ENCODE measurements at regions not wholly inside any gene's neighbourhood (a gene's known extent, or its start where the extent isn't known, plus 50 kb on each side); places are given as distances from the start of the nearest gene placed in this dataset.
"Not testable (repeated sequence)": the region's sequence is repeated elsewhere in the genome, so short reads cannot be mapped to it uniquely, and the experiment has no call there.

DNA sequence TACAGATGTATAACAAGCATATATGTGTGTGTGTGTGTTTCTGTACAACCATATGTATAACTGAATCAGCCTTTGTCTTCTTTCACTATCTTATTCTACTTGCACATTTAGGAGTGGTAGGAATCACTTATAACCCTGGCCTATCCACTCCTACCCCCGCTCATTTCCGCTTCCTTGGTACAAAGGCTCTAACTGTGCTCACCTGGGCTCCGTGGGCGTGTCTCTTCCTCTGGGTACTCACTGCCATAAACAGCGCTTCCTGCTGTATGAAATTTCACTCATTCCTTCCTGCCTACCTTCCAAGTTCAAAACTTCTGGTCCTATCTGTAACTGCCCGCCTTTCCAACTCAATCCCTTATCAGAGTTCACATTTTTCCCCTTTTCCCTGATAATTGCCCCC, 815.5 kb downstream of the EPHA4 start:
- DNase-seq = no peak

DNA sequence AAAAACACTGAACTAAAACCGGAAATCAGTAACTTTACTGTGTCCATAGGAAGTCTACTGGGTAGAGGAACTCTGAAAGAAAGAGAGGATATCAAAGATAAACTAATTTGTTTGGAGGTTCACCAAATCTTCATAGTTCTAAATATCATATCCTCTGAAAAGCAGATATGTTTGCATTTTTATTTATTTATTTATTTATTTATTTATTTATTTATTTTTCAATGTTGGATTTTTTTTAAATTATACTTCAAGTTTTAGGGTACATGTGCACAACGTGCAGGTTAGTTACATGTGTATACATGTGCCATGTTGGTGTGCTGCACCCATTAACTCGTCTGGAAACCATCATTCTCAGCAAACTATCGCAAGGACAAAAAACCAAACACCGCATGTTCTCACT, 813.7 kb downstream of the EPHA4 start:
- not testable (repeated sequence) for DNase-seq

DNA sequence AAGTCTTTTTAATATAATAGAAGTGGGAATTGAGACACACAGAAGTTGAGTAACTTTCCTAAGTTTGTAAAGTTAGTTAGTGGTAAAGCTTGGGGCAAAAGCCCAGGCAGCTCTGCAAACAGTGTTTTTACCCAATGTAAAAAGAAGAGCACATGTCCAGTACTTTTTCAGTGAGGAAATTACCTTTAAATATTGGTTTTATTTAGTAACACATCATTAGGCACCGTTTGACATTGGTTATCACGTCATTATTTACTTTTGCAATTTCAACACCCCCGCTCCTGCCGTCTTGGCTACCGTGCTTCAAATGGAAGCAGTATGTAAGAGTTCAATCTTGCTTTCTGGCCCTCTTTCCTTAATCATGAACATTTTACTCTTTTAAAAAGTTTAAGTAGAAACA, 807.9 kb downstream of the EPHA4 start:
- no peak for DNase-seq

DNA sequence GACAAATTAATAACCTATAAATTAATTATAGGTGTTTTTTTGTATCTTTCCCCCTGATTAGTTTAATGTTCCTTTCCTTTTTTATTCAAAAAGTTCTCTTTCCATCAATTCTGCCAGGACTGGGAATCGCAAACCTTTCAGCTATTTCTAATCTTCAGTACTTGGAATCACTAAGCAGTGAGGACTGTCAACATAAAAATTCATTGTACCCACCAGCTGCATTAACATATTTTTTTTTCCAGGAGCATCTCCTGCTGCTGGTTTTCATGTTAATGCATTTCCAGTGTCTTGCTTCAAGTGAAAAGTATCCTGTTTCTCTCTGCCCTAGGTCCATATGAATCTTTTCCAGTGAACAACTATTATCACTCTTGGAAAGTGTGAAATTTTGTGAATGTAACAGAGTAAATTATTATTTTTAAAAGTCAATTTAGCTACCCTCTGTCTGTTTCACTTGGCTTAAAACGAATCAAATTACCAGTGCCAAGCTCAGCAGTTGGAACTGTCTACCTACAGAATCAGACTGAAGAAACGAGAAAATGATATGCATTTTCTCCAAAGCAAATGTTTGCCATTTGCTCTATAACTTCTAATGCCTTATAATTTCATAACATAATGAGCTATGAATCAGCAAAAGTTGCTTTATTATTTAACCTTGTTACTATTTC, 804.4 kb downstream of the EPHA4 start:
- no peak for DNase-seq

DNA sequence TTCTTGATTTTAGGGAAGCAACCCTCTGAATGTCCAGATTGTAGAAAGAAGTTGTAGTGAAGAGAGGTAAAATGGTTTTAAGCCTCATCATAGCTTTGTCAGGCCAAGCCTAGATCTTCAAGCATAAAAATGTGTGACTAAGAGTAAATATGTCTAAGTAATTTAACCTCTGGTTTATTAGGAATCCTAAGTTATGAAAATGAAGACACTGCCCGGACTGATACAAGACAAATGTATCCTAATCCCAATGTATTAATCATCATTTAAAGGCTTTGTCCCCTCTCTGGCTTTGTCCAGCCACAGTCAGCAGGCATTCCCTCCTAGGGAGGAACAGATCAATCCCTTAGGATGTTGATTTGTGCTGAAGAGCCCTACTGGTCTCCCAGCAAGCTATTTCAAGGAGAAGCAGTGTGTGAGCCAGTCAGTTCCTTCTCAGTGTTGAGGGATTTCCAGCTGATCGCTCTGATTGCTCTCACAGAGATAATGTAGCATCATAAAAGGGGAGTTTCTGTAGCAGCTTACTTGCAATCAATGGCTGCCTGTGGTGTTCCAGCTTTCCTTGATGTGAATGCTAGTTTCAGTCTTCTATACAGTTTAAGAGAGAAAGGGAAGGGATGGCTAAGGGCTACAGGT, 796.1 kb downstream of the EPHA4 start:
- DNase-seq = no peak

DNA sequence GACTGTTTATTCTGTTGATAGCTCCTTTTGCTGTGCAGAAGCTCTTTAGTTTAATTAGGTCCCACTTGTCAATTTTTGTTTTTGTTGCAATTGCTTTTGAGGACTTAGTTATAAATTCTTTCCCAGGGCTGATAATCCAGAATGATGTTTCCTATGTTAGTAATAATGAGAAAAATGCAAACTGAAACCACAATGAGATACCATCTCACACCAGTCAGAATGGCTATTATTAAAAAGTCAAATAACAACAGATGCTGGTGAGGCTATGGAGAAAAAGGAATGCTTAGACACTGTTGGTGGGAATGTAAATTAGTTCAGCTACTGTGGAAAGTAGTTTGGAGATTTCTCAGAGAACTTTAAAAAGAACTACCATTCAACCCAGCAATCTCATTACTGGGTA, 793.0 kb downstream of the EPHA4 start:
- DNase-seq = not testable (repeated sequence)

DNA sequence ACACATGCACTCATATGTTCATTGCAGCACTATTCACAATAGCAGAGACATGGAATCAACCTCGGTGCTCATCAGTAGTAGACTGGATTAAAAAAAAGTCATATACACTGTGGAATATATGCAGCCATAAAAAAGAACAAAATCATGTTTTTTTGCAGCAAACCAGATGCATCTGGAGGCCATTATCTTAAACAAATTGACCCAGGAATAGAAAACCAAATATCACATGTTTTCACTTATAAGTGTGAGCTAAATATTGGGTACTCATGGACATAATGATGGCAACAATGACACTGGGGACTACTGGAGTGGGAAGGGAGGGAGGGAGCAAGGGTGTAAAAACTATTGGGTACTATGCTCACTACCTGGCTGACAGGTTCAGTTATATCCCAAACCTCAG, 792.6 kb downstream of the EPHA4 start:
- no peak for DNase-seq

DNA sequence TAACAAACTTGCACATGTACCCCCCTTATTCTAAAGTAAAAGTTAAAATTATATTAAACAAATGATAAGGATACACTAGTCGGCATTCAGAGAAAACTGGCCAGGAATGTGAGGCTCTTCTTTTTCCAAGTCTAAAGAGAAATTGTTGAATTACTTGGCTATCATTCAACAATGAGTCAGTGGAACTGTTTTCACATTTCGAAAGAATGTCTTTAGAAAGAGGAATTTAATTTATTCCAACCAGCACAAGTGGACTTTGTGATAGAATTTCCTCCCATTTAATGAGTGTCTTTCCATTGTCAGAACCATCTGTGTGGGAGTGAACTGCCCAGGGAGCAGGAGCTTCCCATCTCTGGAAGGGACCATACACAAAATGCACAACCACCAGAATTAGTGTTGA, 792.2 kb downstream of the EPHA4 start:
- DNase-seq = no peak

DNA sequence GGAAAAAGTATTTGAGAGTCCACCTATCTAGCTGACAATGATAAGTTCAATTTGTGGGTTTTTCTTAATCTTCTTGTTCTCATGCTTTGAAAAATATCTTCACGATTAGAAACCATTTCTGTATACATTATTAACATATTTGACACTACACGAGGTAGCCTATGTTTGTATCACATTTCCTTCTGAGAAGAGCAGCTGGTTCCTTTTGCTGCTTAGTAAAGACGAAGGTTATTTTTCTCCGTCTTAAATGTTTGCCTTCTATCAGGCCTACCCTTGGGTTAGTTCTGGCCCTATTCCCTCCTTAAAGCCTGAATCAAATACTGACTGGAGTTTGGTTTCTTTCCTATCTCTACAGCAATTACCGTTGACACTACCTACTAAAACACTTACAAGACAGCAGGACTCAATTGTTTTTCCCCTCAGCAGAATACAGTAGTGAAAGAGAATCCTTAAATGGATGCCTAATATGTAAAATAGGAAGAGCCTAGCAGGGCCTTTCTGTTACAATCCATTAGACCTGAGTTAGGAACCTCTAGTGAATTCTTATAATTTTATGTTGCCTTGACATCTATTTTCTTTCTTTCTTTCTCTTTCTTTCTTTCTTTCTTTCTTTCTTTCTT, 790.4 kb downstream of the EPHA4 start:
- DNase-seq = no peak

DNA sequence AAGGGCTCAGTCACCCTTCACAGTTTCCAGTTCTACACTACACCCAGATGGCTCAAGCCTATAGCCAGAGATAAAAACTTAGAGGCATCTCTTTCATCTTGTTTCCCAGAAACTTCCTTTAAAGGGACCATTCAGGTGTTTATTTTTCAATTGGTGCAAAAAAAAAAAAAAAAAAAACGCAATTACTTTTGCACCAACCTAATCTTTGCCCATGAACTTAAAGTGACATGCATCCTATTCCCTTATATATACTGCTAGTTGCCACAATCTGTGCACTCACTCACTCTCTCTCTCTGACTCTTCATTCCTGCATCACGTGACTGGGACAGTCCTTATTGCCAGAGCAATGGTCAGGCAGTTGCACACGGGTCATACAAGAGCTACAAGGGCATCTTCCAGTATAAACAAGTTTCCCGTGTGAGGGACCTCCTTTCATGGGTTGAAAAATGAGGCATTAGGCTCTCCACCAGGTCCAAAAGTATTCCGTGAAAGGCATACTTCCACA, 789.4 kb downstream of the EPHA4 start:
- DNase-seq = no peak

DNA sequence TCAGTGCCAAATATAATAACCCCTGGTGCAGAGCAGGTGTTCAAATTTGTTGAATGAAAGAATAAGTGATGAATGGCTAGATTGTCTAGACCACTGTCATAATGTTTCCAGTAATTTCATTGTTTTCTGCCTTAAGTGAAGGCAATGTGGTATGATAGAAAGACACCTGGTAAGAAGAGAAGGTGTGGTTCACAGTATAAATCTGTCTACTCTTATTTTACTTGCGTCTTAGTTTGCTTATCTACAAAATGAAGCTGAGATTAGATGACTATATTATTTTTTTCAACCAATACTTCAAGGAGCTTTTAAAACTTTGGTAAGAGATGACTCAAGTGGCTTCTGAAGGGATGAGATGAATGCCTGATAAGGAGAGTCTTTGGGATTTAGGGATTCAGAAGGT, 788.4 kb downstream of the EPHA4 start:
- DNase-seq = no peak

DNA sequence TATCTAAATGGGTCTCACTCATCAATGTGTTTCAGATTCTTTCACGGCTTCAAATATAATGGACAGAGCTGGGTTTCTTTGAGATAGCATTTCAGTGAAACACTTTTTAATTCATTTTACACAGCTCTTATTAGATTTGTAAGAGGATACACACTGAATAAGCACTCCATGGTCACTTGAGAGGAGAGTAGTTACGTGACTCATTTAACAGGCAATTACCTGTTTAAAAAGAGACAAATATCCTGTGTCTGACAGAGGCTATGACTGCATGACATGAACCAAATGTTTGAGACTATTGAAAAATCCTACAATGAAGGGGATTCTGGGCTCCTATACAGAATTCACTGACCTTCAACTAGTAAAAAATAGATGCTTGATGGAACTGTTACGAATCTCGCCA, 786.9 kb downstream of the EPHA4 start:
- DNase-seq = no peak

DNA sequence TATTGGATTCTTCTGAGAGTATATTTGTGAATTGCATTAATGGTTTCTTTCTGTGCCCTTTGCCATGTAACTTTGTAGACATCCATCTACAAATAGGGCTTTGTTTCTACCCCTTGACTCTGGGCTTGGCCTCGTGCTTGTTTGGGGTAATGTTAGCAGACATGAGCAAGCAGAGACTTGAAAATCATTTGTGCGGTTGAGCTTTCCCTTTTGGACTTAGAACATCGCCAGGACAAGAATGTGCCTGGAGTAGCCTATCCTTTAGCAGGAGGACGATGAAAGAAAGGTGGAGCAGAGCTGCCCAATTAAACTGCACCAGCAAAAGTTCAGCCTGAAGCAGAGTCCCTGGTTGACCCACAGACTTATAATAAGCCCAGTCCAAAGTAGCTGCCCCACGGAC, 785.9 kb downstream of the EPHA4 start:
- DNase-seq = no peak

DNA sequence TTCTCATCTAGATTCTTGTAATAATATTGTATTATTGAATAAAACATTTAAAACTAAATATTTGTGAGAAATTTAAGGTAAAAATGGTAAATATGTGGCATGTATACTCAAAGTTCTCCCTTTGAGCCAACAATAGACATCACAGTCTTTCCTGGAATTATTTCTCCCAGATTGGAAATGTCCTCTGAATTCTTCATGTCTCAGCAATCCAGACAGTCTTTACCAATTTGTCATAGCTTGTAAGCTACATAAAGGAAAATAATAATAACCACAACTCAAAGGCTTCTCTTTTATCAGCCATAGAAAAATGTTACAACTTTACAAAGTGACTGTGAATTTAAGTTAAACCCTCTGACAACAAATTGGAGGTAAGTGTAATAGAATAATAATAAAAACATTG, 784.9 kb downstream of the EPHA4 start:
- no peak for DNase-seq

DNA sequence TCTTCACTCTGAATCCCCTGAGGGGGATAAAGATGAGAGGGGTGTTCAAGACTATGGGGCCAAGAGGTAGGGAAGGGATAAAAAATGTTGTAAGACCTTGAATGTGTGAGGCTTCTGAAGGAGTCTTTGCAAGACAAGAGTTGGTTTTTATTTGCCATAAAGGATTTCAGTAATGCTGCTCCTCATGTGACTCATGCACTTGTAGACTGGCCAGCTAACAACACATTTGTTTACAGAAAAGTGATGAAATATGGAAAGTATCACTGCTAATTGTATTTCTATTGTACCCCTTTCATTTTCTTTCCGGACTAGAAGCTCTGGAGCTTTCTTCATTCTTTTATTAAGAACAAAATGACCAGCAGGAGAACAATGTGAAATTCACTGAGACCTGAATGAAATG, 782.1 kb downstream of the EPHA4 start:
- no peak for DNase-seq

DNA sequence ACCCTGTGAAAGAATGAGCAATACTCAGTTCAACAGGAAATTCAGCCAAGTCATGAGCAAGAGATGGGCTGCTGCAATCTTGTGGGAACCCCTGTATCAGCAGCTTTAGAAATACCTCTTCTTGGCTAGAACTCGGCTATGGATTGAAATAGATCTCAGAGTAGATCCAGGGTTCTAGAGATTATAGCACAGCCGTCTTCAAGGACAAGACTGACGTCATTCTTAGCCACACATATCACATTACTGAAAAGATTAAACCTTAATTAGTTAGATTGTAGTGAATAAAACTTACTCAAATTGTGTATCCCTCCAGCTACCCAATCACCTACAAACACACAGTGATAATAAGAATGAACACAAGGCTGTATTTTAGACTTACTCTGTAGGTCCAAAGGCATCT, 776.4 kb downstream of the EPHA4 start:
- no peak for DNase-seq

DNA sequence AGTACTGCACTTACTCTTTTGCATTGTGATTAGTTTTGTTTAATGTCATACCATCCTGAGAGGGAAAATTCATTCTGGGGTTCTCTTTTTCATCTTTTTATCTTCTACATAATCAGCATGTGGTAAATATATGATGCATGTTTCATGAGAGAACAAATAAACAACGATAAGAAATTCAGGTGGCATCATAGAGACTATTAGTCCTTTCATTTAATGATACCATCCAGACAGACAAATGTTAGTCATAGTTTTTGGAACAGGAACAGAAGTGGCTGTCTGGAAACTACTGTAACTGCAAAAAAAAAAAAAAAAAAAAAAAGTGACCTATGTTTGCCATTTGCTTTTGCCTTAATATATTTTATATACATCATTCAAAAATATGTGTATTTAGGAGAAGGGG, 761.0 kb downstream of the EPHA4 start:
- no peak for DNase-seq

DNA sequence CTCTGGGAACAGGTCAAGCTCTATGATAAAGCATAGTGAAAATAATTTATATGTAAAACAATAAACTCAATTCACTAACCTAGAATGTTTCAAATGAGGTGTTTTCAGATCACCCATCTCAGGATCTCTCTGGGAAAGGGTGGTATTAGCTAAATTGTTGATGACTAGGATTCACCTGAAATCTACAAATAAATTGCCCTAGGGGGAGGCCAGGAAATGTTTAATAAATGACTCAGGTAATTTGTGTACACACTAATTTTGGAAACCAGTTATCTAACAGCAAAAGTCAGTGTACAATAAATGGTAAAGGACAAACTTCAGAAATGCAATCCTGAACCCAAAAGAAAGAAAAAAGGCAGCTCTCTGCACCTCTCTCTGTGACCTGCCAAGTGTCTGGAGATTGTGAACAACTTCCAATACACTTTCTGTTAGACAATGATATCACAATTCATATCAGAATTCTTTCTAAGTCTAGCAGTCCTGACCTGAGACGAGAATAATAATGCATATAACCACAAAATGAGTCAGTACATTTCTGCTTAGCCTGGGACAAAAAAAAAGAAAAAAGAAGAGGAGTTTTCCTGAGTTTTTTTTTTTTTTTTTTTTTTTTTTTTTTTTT, 760.0 kb downstream of the EPHA4 start:
- no peak for DNase-seq

DNA sequence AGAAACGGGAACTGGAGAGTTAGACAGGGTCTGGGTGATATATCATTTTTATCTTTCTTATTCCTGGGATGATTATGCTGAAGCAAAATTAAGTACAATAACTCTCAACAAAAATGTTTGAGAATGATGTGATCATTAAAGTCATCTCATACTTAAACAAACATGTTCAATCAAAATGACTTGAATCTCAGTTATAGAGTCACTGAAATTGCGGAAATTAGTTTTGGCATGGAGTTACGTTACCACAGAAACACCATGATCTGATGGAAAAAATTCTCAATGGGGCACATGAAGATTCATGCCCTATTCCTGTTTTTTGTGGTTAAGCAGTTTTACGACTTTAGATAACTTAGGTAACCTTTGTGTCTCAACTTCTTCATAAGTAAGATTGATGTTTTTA, 757.7 kb downstream of the EPHA4 start:
- DNase-seq = no peak

DNA sequence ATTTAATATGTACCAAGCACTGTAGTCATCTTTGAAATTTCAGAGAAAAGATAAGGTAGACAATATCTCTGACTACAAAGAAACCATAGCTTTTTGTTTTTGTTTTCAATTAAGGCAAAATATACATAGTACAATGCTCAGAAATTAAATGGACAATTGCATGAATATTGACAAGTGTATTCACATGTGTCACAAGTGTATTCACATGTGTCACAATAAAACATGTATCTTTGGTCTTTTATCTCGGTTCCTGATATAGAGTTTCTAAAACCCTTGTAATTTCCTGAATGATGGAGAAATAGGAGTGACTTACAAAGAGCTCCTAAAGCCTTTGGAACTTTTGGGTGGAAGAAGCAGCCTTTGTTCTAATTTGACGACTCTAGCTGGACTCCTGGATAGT, 756.4 kb downstream of the EPHA4 start:
- DNase-seq = no peak

DNA sequence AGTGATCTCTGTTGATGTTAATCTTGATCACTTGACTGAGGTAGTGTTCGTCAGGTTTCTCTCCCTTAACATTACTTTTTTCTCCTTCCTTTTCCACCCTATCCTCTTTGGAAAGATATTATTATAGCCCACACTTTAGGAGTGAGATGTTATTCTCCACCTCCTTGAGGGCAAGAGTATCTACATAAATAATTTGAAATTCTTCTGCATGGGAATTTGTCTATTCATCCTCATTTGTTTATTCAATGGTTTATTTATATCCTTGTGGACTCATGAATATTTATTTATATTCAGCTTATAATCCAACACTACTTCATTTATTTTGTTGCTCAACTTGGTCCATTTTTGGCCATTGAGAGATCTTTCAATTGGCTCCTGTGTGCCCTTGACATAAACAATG, 750.4 kb downstream of the EPHA4 start:
- DNase-seq = no peak

DNA sequence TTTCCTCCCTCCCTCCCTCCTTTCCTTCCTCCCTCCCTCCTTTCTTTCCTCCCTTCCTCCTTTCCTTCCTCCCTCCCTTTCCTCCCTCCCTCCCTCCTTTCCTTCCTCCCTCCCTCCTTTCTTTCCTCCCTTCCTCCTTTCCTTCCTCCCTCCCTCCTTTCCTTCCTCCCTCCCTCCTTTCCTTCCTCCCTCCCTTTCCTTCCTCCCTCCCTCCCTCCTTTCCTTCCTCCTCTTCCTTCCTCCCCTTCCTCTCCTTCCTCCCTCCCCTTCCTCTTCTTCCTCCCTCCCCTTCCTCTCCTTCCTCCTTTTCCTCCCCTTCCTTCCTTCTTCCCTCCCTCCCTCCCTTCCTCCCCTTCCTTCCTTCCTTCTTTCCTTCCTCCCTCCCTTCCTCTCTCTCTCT, 748.5 kb downstream of the EPHA4 start:
- not testable (repeated sequence) for DNase-seq

DNA sequence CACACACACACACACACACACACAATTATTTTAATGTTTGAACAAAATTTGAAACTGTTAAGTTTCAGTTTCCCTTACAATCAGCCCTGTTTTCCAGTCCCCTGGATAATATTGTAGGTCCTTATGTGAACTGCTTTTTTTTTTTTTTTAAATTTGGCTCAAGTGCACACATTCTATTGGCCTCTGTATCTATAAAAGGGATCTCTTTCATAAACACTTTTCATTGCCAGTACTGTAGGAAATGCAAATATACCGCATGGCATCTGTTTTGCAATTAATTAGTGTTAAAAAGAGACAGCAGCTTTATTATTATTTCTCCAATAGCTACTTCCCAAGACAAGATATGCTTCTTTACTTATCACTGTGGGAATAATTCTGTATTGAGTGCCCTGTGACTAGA, 738.7 kb downstream of the EPHA4 start:
- DNase-seq = no peak

DNA sequence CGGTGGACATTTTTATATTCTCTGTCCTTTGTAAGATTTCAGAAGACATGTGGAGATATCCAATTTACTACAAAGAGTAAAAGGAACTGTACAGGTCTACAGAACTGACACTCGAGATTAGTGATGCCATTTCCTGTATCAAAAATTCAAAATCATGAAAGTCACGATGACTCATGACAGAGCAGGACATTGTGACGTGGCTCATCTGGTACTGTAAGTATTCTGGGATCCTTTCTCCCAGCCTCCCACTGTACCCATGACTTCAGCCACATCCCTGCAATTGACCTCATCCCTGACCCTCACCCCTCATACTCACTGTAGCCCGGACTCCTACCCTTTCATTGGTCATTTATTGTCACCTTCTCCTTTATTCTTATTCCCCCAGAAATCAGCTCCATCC, 736.5 kb downstream of the EPHA4 start:
- DNase-seq = no peak

Measured in activated CD4-positive, alpha-beta T cell treated with anti-CD3 and anti-CD28 coated beads for 1 hour (primary cell).